Hematopoietic multipotent progenitor cell treated with erythropoietin and hydrocortisone succinate and interleukin-3 and kit ligand, for 17 days (in vitro differentiated cells): ENCODE measurements at regions not wholly inside any gene's neighbourhood (a gene's known extent, or its start where the extent isn't known, plus 50 kb on each side); places are given as distances from the start of the nearest gene placed in this dataset.
"Not testable (repeated sequence)": the region's sequence is repeated elsewhere in the genome, so short reads cannot be mapped to it uniquely, and the experiment has no call there.

ENCODE experiments used
- DNase-seq: peaks from one replicate; pipeline ENCODE4 v3.0.0-alpha.2; 2015; ENCODE audit warnings: low spot score

- not testable (repeated sequence) for DNase-seq
Measured at GRCh38 chr4:63062891-63063290, 1346.4 kb downstream of the TECRL start.

GRCh38 chr4:63049726-63050125, 1359.5 kb downstream of the TECRL start:
- no peak for DNase-seq

GRCh38 chr4:63049278-63049677, 1360.0 kb downstream of the TECRL start:
- no peak for DNase-seq

GRCh38 chr4:63036159-63036866, 1372.9 kb downstream of the TECRL start:
- DNase-seq = no peak

- no peak for DNase-seq
Measured at GRCh38 chr4:63029380-63029779, 1379.9 kb downstream of the TECRL start.

- DNase-seq = no peak
Measured at GRCh38 chr4:63020661-63021060, 1388.6 kb downstream of the TECRL start.

- DNase-seq = no peak
Measured at GRCh38 chr4:63017300-63017699, 1392.0 kb downstream of the TECRL start.

GRCh38 chr4:62970846-62971245, 1438.4 kb downstream of the TECRL start:
- DNase-seq = no peak

GRCh38 chr4:62960415-62960814, 1448.8 kb downstream of the TECRL start:
- DNase-seq = no peak

- no peak for DNase-seq
Measured at GRCh38 chr4:62953752-62954151, 1455.5 kb downstream of the TECRL start.

- DNase-seq = no peak
Measured at GRCh38 chr4:62952366-62952765, 1456.9 kb downstream of the TECRL start.

GRCh38 chr4:62948108-62948507, 1461.1 kb downstream of the TECRL start:
- DNase-seq = no peak

GRCh38 chr4:62940229-62940628, 1469.0 kb downstream of the TECRL start:
- no peak for DNase-seq

GRCh38 chr4:62930884-62931283, 1478.4 kb downstream of the TECRL start:
- no peak for DNase-seq

- DNase-seq = no peak
Measured at GRCh38 chr4:62928483-62928882, 1480.8 kb downstream of the TECRL start.

GRCh38 chr4:62927574-62927973, 1481.7 kb downstream of the TECRL start:
- DNase-seq = no peak

- no peak for DNase-seq
Measured at GRCh38 chr4:62923783-62924182, 1485.5 kb downstream of the TECRL start.

- DNase-seq = no peak
Measured at GRCh38 chr4:62917649-62918048, 1491.6 kb downstream of the TECRL start.

GRCh38 chr4:62914758-62915157, 1494.5 kb downstream of the TECRL start:
- DNase-seq = no peak

GRCh38 chr4:62913065-62913464, 1496.2 kb downstream of the TECRL start:
- no peak for DNase-seq

- no peak for DNase-seq
Measured at GRCh38 chr4:62912531-62912930, 1496.7 kb downstream of the TECRL start.

- no peak for DNase-seq
Measured at GRCh38 chr4:62909238-62909637, 1500.0 kb downstream of the TECRL start.

GRCh38 chr4:62901101-62901500, 1508.1 kb downstream of the TECRL start:
- DNase-seq = no peak

GRCh38 chr4:62899646-62900364, 1509.4 kb downstream of the TECRL start:
- no peak for DNase-seq
